ENCODE measurements at regions not wholly inside any gene's neighbourhood (a gene's known extent, or its start where the extent isn't known, plus 50 kb on each side); places are given as distances from the start of the nearest gene placed in this dataset.
"Not testable (repeated sequence)": the region's sequence is repeated elsewhere in the genome, so short reads cannot be mapped to it uniquely, and the experiment has no call there.

DNA sequence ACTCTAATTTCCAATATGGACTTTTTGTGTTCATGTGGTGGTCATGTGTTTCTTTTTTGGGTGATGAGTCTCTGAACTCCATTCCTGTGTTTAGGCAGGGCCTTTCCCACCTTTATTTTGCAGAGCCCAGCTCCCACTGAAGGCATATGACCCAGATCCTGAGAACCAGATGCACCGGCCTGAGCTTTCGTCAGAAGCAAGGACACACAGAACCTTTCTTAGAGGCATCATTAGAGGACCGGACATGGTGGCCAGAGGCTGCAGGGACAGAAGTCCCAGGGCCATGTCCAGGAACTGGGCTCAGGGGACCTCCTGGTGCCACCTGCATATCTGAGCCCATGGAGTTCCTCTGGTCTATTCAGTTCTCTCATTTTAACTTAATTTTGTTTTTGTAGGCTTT lies 200.9 kb upstream of the ZNF32 start:
- Mint-ChIP-seq H3K4me3 (no peak overlapping the region), H3K9me3 (no peaks in the 10 kb centered on the region), H3K36me3 (ENCODE audit: low read depth) (no peaks in the 10 kb centered on the region), H3K4me1 (ENCODE audit: low read depth) (peaks cover 23% of the 10 kb centered on the region), H3K27me3 (no peaks in the 10 kb centered on the region), H3K27ac (no peak overlapping the region)
- no peak for DNase-seq

DNA sequence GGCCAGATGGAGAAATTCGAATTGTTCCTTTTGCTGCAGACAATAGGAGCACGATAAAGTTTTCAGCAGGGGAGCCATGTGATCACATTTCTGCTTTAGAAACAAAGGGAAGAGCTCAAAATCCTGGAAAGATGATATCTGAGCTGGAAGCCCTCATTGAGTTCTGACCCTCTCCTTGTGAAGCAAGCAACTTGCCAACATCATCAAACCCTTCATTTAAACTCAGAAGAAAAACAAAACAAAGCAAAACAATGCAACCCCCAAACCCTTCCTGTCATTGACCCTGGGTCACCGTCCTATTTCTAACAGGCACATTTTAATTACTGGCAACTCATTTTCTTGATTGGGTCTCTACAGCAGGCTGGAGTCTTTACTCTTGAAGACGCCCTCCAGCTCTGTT lies 198.3 kb upstream of the ZNF32 start:
- H3K27me3 Mint-ChIP-seq: no peaks in the 10 kb centered on the region
- no peak for DNase-seq
- no peak overlapping the region for H3K4me3 Mint-ChIP-seq
- H3K36me3 Mint-ChIP-seq (ENCODE audit: low read depth): no peaks in the 10 kb centered on the region
- H3K9me3 Mint-ChIP-seq: no peaks in the 10 kb centered on the region
- no peak overlapping the region for H3K27ac Mint-ChIP-seq
- H3K4me1 Mint-ChIP-seq (ENCODE audit: low read depth): peaks cover 23% of the 10 kb centered on the region

- peak; percentile 64 for DNase-seq
- Mint-ChIP-seq H3K27me3 (no peaks in the 10 kb centered on the region), H3K4me3 (peak overlapping the region; percentile 51), H3K36me3 (ENCODE audit: low read depth) (no peaks in the 10 kb centered on the region), H3K9me3 (no peaks in the 10 kb centered on the region), H3K27ac (peak overlapping the region; percentile 88), H3K4me1 (ENCODE audit: low read depth) (peaks cover 23% of the 10 kb centered on the region)
These were observed 197.6 kb upstream of the ZNF32 start for GRCh38 chr10:43846187-43846680.

DNA sequence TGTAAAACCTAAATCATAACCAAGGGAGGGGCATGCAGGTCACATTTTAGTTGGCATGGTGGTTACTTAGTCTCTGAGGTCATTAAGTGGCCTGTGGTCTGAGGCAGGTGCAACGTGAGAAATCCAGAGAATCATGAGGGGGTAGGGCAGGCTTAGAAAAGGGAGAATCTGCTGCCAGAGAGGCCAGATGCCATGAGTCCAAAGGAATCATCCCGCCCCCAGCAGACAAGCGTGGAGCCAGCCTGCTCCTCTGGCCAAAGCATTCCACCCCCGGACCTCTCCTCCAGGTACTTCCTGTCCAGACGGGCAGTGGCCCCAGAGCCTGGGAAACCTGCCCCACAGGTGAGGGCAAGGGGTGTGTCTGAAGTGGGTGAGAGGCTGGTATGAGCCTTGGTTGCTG lies 196.4 kb upstream of the ZNF32 start:
- no peaks in the 10 kb centered on the region for H3K27me3 Mint-ChIP-seq
- H3K4me1 Mint-ChIP-seq (ENCODE audit: low read depth): peaks cover 23% of the 10 kb centered on the region
- H3K4me3 Mint-ChIP-seq: no peak overlapping the region
- no peaks in the 10 kb centered on the region for H3K36me3 Mint-ChIP-seq (ENCODE audit: low read depth)
- H3K27ac Mint-ChIP-seq: peak overlapping the region; percentile 38
- DNase-seq: no peak
- H3K9me3 Mint-ChIP-seq: no peaks in the 10 kb centered on the region

GRCh38 chr10:43844221-43844620 lies 195.5 kb upstream of the ZNF32 start:
- Mint-ChIP-seq H3K27me3 (no peaks in the 10 kb centered on the region), H3K4me3 (no peak overlapping the region), H3K36me3 (ENCODE audit: low read depth) (no peaks in the 10 kb centered on the region), H3K4me1 (ENCODE audit: low read depth) (peaks cover 23% of the 10 kb centered on the region), H3K27ac (no peak overlapping the region), H3K9me3 (no peaks in the 10 kb centered on the region)
- no peak for DNase-seq

DNA sequence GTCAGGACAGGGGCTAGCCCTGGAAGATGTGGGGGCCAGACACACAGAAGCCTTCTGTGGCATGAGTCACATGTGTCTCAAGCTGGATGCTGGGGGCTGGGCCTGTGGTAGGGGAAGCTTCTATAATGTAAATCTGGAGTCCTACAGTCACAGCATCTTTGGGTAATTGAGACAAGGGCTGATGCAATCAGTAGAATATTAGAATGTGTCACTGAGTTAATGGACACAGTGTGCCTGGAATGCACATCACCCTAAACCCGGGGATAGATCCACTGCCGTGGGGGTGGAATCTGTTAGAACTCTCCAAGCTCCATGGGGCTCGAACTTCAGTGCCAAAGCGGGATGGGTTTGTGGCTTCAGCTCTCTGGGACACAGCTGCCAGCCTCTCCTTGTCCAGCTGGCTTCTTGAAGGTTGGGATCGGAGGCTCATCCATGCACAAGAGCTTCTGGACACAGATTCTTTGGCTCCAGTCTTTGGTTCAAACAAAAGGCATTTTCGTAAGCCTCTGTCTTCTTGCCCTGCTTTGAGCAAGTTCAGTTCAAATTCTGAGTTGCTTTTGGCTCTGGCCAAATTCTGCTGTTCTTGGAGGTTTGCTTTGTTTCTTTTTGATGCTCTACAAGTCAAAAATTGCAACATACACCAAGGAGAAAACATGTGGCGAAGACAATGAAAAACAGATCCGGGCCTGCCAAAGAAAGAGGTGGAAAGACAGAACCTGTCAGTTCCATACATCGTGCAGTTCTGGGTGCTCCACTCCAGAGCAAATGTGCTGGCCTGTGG lies 194.8 kb upstream of the ZNF32 start:
- peaks cover 23% of the 10 kb centered on the region for H3K4me1 Mint-ChIP-seq (ENCODE audit: low read depth)
- no peak overlapping the region for H3K27ac Mint-ChIP-seq
- no peaks in the 10 kb centered on the region for H3K27me3 Mint-ChIP-seq
- no peaks in the 10 kb centered on the region for H3K9me3 Mint-ChIP-seq
- no peak for DNase-seq
- H3K4me3 Mint-ChIP-seq: no peak overlapping the region
- H3K36me3 Mint-ChIP-seq (ENCODE audit: low read depth): no peaks in the 10 kb centered on the region

DNA sequence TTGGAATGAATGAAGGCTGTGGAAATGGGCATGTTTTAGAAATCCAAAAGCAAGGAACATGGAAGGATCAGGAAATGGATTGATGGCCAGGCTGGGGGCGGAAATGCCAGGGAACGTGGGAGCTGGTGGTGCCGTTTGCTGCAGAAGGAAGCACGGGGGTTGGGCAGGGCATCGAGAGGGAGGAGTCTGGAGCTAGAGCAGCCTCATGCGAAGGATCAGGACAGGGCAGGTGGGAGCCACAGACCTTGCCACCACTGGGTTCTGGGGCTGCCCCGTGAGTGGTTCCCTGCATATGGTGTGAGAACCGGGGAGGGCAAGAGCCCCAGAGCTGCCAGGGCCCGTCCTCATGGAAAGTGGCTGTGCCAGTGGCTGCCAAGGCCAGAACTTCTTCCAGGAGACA lies 193.8 kb upstream of the ZNF32 start:
- no peaks in the 10 kb centered on the region for H3K36me3 Mint-ChIP-seq (ENCODE audit: low read depth)
- peaks cover 22% of the 10 kb centered on the region for H3K4me1 Mint-ChIP-seq (ENCODE audit: low read depth)
- no peak for DNase-seq
- H3K27me3 Mint-ChIP-seq: no peaks in the 10 kb centered on the region
- no peak overlapping the region for H3K27ac Mint-ChIP-seq
- no peak overlapping the region for H3K4me3 Mint-ChIP-seq
- H3K9me3 Mint-ChIP-seq: no peaks in the 10 kb centered on the region

DNA sequence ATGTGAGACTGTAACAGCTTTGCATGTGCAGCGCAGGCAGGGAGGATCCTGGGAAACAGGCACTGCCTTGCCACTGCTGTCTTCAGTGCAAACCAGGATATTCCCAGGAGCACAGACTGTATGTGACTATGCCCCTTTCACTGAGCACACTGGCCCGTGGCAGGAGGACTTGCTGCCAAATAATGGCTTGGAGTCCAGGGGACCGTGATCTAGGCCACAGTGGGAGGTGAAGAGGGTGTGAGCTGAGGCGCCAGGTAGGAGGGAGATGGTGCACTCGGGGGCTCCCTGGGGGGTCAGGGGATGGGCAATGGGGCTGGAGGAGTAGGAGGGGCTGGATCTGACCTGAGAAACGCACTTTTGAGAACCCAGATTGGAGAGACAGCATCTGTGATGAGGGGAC lies 193.4 kb upstream of the ZNF32 start:
- no peaks in the 10 kb centered on the region for H3K36me3 Mint-ChIP-seq (ENCODE audit: low read depth)
- H3K9me3 Mint-ChIP-seq: no peaks in the 10 kb centered on the region
- H3K27ac Mint-ChIP-seq: no peak overlapping the region
- no peaks in the 10 kb centered on the region for H3K27me3 Mint-ChIP-seq
- DNase-seq: no peak
- H3K4me3 Mint-ChIP-seq: no peak overlapping the region
- peaks cover 20% of the 10 kb centered on the region for H3K4me1 Mint-ChIP-seq (ENCODE audit: low read depth)

DNA sequence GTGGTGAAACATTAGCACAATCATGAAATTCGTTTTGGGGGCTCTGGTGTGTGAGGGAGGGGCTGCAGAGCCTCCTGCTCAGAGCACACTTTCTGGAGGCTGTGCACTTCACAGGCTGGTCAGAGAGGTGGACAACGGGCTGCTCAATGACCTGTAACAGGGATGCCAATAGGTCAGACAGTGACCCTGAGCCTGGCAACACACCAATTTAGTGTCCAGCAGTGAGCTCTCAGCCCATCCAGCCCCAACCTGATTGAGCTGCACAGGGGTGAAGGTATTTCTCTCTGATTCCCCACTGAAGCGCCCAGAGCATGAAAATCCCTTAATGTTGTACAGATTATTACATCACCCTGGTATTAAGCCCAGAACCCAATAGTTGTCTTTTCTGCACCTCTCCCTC lies 191.3 kb upstream of the ZNF32 start:
- Mint-ChIP-seq H3K27ac (no peak overlapping the region), H3K36me3 (ENCODE audit: low read depth) (no peaks in the 10 kb centered on the region)

GRCh38 chr10:43834751-43835150 lies 186.1 kb upstream of the ZNF32 start:
- H3K27ac Mint-ChIP-seq; H3K4me1 Mint-ChIP-seq (ENCODE audit: low read depth); H3K27me3 Mint-ChIP-seq; H3K9me3 Mint-ChIP-seq; H3K36me3 Mint-ChIP-seq (ENCODE audit: low read depth); DNase-seq; H3K4me3 Mint-ChIP-seq: not testable (repeated sequence)

More for the DNA sequence above, 191.3 kb upstream of the ZNF32 start:
- peaks cover 3% of the 10 kb centered on the region for H3K4me1 Mint-ChIP-seq (ENCODE audit: low read depth)
- no peaks in the 10 kb centered on the region for H3K27me3 Mint-ChIP-seq
- no peak for DNase-seq
- no peak overlapping the region for H3K4me3 Mint-ChIP-seq
- H3K9me3 Mint-ChIP-seq: peaks cover 2% of the 10 kb centered on the region

DNA sequence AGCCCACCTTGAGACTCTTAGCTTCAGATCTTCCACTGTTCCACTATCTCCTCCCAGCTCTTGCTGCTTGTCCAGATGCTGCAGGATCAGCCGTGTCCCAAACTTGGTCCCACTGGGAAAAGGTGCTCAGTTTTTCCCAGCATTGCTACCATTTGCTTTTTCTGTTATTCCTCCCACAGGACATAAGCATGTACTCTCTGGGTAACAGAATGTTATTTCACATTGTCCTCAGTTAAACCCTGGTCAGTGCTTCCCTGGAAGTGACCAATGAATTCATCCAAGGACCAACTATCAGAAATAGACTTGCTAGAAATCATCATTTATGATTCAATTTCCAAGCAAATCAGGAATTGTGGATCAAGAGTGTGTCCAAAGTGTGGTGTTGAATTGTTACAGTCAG lies 179.2 kb upstream of the ZNF32 start:
- H3K4me3 Mint-ChIP-seq: no peak overlapping the region
- DNase-seq: no peak
- no peaks in the 10 kb centered on the region for H3K27me3 Mint-ChIP-seq
- H3K27ac Mint-ChIP-seq: no peak overlapping the region
- H3K9me3 Mint-ChIP-seq: no peaks in the 10 kb centered on the region
- H3K36me3 Mint-ChIP-seq (ENCODE audit: low read depth): no peaks in the 10 kb centered on the region
- H3K4me1 Mint-ChIP-seq (ENCODE audit: low read depth): peaks cover 12% of the 10 kb centered on the region

- no peaks in the 10 kb centered on the region for H3K9me3 Mint-ChIP-seq
- no peaks in the 10 kb centered on the region for H3K36me3 Mint-ChIP-seq (ENCODE audit: low read depth)
- H3K27ac Mint-ChIP-seq: no peak overlapping the region
- H3K4me1 Mint-ChIP-seq (ENCODE audit: low read depth): peaks cover 22% of the 10 kb centered on the region
- H3K4me3 Mint-ChIP-seq: no peak overlapping the region
- H3K27me3 Mint-ChIP-seq: no peaks in the 10 kb centered on the region
- DNase-seq: no peak
These were observed 177.3 kb upstream of the ZNF32 start for GRCh38 chr10:43825984-43826383.

- H3K27ac Mint-ChIP-seq: no peak overlapping the region
These were observed 176.7 kb upstream of the ZNF32 start for GRCh38 chr10:43825421-43825820.

DNA sequence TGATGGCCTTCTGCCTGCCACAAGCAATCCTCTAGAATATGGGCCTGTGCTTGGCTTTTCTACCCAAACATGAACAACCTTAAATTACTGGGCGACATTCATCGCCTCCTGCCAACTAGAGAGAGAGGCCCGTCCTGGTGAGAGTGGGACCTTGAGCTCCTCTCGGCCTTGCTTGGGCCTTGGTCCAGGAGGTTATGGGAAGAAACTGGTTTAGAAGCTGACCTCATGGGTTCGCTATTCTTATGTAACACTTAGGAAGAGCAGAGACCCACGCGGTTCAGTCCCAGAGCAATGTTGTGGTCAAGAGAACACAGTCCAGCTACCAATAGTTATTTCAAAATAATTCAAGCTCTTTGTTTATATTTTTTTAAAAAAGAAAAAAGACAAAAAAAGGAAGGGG lies 176.3 kb upstream of the ZNF32 start:
- H3K27me3 Mint-ChIP-seq: no peaks in the 10 kb centered on the region
- H3K4me1 Mint-ChIP-seq (ENCODE audit: low read depth): peaks cover 22% of the 10 kb centered on the region
- no peaks in the 10 kb centered on the region for H3K9me3 Mint-ChIP-seq
- no peak overlapping the region for H3K4me3 Mint-ChIP-seq
- no peaks in the 10 kb centered on the region for H3K36me3 Mint-ChIP-seq (ENCODE audit: low read depth)
- no peak for DNase-seq
- no peak overlapping the region for H3K27ac Mint-ChIP-seq

More at GRCh38 chr10:43825421-43825820, 176.7 kb upstream of the ZNF32 start:
- no peaks in the 10 kb centered on the region for H3K36me3 Mint-ChIP-seq (ENCODE audit: low read depth)
- H3K4me1 Mint-ChIP-seq (ENCODE audit: low read depth): peaks cover 22% of the 10 kb centered on the region
- no peaks in the 10 kb centered on the region for H3K27me3 Mint-ChIP-seq
- DNase-seq: no peak
- no peak overlapping the region for H3K4me3 Mint-ChIP-seq
- H3K9me3 Mint-ChIP-seq: no peaks in the 10 kb centered on the region

- H3K27ac Mint-ChIP-seq: peak overlapping the region; percentile 26
- H3K4me3 Mint-ChIP-seq: no peak overlapping the region
- H3K27me3 Mint-ChIP-seq: no peaks in the 10 kb centered on the region
- peaks cover 31% of the 10 kb centered on the region for H3K4me1 Mint-ChIP-seq (ENCODE audit: low read depth)
- H3K36me3 Mint-ChIP-seq (ENCODE audit: low read depth): no peaks in the 10 kb centered on the region
- DNase-seq: no peak
- no peaks in the 10 kb centered on the region for H3K9me3 Mint-ChIP-seq
These were observed 174.2 kb upstream of the ZNF32 start for GRCh38 chr10:43822631-43823580.
